GM12864 (cell line): ENCODE measurements at regions not wholly inside any gene's neighbourhood (a gene's known extent, or its start where the extent isn't known, plus 50 kb on each side); places are given as distances from the start of the nearest gene placed in this dataset.

Experiments
- DNase-seq: peaks from one replicate; pipeline ENCODE4 v3.0.0-alpha.2; 2011; ENCODE audit warnings: low read depth
- H3K4me3 ChIP-seq: 2 replicates; pipeline ENCODE4 v1.5.1; 2011; ENCODE audit warnings: mild to moderate bottlenecking, low read depth, low read length, control low read depth
- TF ChIP-seq, protein P1 (sequence below): IDR thresholded peaks from 2 replicates; pipeline ENCODE4 v1.5.1; 2011; ENCODE audit warnings: low read depth, mild to moderate bottlenecking, moderate library complexity, low read length, control low read depth, inconsistent platforms; ENCODE audit errors: missing control alignments

DNA sequence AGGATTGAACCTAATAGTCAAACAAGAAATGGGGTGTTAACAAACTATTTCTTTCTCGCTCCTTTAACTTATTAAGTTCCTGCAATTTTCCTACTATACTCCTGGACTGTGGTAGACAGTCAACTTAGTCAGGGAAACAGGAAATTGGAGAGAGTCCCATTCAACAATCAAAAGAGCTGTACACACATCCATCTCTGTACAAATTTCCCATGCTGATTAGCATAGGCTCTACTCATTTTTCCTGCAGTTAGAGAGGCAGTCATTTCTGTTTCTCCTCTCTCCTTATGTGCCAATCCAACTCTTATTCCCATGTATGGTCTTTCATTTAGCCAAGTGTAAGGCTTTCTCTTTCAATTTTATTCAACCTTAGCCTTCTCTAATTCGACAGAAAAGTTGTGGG is 1168.5 kb upstream of the FLRT2 start:
- DNase-seq, result no peak
- TF ChIP-seq, protein P1, sequence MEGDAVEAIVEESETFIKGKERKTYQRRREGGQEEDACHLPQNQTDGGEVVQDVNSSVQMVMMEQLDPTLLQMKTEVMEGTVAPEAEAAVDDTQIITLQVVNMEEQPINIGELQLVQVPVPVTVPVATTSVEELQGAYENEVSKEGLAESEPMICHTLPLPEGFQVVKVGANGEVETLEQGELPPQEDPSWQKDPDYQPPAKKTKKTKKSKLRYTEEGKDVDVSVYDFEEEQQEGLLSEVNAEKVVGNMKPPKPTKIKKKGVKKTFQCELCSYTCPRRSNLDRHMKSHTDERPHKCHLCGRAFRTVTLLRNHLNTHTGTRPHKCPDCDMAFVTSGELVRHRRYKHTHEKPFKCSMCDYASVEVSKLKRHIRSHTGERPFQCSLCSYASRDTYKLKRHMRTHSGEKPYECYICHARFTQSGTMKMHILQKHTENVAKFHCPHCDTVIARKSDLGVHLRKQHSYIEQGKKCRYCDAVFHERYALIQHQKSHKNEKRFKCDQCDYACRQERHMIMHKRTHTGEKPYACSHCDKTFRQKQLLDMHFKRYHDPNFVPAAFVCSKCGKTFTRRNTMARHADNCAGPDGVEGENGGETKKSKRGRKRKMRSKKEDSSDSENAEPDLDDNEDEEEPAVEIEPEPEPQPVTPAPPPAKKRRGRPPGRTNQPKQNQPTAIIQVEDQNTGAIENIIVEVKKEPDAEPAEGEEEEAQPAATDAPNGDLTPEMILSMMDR, result no peak
- H3K4me3 ChIP-seq, result no peak overlapping the region

DNA sequence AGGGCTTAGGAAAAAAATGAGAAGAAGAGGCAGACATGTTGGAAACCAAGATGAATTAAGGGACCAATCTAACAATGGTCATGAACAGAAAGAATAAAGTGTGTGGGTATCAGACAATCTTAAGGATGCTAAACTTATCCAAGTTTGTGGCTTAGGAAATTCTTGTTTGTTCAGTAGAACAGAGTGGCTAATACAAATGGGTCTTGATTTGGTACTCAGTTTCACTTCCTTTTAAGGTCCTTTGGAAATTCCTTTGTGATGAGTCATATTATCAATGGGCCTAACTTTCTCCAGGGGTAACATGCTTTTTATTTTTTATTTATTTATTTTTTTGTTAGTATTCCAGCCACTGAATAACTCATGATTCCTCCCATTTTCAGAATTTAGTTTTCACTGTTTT is 1154.7 kb upstream of the FLRT2 start:
- no peak overlapping the region for H3K4me3 ChIP-seq
- no peak for DNase-seq
- TF ChIP-seq, protein P1, result no peak

DNA sequence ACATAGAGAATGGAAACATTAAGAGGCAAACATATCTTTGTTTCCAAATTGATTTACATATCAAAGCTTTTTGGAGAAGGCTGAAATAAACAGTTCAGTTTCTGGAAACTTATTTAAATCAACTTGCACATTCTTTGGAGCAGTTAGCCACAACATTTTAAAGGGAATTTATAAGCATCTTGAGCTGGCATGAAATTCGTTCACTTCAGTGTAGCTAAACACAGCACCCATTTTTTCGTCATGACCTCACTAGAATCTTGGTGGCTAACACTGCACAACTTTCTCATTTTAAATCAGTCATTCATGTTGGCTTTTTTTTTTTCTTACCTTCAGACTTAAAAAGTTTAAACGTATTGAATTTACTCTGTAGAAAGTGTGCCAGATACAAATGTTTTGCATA is 1139.9 kb upstream of the FLRT2 start:
- DNase-seq, result no peak
- no peak overlapping the region for H3K4me3 ChIP-seq
- TF ChIP-seq, protein P1, result no peak

DNA sequence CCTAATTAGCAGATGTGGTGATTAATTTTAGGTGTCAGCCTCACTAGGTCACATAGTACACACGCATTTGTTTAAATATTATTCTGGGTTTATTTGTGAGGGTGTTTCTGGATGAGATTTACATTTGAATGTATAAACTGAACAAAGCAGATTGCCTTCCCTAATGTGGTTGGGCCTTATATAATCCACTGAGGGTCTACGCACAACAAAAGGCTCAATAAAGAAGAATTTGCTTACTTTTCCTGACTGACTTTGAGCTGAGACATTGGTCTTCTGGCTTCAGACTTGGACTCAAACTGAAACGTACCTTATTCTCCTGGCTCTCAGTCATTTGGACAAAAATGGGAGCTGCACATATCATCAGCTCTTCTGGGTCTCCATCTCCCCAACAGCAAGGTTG is 1132.3 kb upstream of the FLRT2 start:
- no peak for DNase-seq
- no peak overlapping the region for H3K4me3 ChIP-seq
- TF ChIP-seq, protein P1, result no peak

DNA sequence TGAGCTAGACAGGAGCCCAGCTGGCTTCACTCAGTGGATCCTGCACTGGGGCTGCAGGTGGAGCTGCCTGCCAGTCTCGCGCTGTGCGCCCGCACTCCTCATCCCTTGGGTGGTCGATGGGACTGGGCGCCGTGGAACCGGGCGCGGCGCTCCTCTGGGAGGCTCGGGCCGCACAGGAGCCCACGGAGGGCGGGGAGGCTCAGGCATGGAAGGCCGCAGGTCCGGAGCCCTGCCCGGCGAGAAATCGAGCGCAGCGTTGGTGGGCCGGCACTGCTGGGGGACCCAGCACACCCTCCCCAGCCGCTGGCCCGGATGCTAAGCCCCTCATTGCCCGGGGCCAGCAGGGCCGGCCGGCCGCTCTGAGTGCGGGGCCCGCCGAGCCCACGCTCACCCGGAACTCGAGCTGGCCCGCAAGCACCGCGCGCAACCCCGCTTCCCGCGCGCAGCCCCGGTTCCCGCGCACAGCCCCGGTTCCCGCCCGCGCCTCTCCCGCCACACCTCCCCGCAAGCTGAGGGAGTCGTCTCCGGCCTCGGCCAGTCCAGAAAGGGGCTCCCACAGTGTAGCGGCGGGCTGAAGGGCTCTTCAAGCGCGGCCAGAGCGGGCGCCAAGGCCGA is 1130.5 kb upstream of the FLRT2 start:
- H3K4me3 ChIP-seq, result no peak overlapping the region
- TF ChIP-seq, protein P1, result no peak
- DNase-seq, result no peak

DNA sequence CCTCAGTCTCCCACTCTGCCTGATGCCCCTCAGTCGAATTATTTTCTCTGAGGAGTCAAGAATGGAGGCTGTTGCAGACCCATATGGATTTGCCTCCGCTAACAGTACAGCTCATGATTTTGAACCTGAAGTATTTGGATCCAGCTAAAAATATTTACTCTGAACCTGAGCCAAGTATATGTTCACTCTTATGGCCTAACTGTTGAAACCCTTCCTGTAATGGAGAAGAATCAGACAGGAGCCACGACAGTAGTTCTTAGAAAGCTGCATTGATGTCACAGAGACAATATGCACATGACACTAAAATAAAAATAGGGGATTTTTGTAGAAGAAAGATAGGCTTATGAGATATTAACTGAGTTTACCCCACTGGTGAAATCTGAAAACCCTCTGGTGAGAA is 1128.3 kb upstream of the FLRT2 start:
- H3K4me3 ChIP-seq, result no peak overlapping the region
- DNase-seq, result no peak
- TF ChIP-seq, protein P1, result no peak

DNA sequence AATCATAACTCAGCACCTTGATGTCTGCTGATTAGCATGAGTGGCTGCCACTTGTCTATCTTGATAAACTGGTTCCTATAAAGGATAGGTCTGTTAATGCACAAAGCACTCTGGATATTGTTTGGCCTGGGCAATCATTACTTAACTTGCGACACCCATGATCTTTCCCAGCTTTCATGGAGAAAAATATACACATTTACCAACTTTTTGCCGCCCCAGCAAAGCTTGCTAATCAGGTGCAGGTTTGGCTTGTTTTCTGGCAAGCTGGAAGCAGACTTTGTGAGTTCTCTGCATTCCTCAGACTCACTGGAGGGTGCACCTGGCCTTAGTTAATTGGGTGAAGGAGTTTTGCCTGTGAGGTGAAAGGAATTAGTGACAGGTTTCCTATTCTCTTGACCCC is 1126.4 kb upstream of the FLRT2 start:
- H3K4me3 ChIP-seq, result no peak overlapping the region
- TF ChIP-seq, protein P1, result no peak
- no peak for DNase-seq
